HG02798 (cell line): ENCODE measurements at regions not wholly inside any gene's neighbourhood (a gene's known extent, or its start where the extent isn't known, plus 50 kb on each side); places are given as distances from the start of the nearest gene placed in this dataset.
"Not testable (repeated sequence)": the region's sequence is repeated elsewhere in the genome, so short reads cannot be mapped to it uniquely, and the experiment has no call there.

Experiments
- ATAC-seq: cut with Tn5 transposase; IDR thresholded peaks from one replicate; pipeline ENCODE4 v1.9.1; 2021; ENCODE audit warnings: mild to moderate bottlenecking; ENCODE audit not compliant: unreplicated experiment, poor library complexity

- not testable (repeated sequence) for ATAC-seq
These were observed 293.5 kb upstream of the NOTCH2NLA start for GRCh38 chr1:146522345-146522744.

DNA sequence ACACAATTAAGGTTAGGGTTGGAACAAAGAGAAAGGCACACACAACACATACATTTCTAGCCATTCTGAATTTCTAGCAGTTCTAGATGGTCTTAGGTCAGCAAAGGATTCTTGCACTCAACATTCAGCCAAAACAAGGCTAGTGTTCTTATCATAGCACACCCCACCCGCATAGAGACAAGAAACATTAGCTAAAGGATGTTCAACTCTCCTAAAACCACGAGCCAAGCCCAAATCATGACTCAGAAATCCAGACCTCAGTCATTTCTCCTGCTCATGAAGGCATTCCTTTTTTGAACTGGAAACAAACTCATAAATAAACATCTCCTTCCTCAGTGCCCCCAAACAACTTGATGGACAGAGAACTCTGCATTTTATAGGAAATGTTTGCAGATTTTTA lies 293.0 kb upstream of the NOTCH2NLA start:
- ATAC-seq = not testable (repeated sequence)

- not testable (repeated sequence) for ATAC-seq
These were observed 284.9 kb upstream of the NOTCH2NLA start for GRCh38 chr1:146513754-146514153.

GRCh38 chr1:146511047-146511777 lies 282.4 kb upstream of the NOTCH2NLA start:
- not testable (repeated sequence) for ATAC-seq

GRCh38 chr1:146510248-146510983 lies 281.6 kb upstream of the NOTCH2NLA start:
- not testable (repeated sequence) for ATAC-seq

- not testable (repeated sequence) for ATAC-seq
These were observed 275.3 kb upstream of the NOTCH2NLA start for GRCh38 chr1:146504121-146504520.

DNA sequence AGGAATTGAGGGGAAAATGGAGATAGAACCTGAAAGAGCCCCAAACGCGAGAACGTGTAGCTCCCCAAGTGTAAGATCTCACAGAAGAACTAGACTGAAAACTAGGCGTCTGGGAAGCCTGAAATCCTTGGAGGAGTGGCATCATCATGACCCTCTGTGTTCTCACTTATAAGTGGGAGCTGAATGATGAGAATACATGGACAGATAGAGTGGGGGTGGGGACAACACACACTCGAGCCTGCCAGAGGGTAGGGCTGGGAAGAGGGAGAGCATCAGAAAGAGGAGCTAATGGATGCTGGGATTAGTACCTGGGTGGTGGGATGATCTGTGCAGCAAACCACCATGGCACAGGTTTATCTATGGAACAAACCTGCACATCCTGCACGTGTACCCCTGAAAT lies 258.7 kb upstream of the NOTCH2NLA start:
- ATAC-seq = not testable (repeated sequence)

- ATAC-seq = not testable (repeated sequence)
These were observed 258.3 kb upstream of the NOTCH2NLA start for GRCh38 chr1:146487155-146487554.

DNA sequence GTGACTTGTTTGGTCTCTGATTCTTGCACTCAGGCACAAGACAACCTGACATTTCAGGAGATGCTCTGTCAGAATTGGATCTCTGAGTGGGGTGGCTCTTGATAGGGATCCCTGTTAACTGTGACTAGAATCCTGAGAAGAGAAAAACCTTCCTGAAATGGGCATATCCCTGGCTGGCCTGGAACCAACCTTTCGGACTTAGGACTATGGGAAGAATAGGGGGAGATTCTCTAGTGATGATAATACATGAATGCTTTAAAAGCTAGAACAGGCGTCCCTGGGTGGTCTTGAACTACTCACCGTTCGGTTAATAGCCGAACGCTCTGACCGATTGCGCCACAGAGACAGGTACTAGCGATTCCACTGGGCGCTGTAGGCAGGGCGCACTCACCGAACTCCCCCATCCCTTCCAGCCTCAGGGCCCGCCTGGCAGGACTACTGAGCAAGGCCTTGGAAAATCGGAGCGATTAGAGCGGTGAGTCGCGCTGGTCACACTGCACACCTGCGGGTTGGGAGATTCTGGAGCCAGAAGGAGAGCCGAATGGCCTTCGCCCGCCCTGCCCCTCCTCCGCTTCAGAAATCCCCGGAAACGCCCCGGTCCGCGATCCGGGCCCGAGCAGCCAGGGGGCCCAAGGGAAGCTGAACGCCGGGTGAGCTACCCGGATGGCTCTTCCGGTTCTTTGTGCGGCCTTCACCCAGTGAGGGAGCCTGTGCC lies 257.6 kb upstream of the NOTCH2NLA start:
- ATAC-seq = not testable (repeated sequence)

- ATAC-seq = not testable (repeated sequence)
These were observed 255.4 kb upstream of the NOTCH2NLA start for GRCh38 chr1:146484195-146484594.

DNA sequence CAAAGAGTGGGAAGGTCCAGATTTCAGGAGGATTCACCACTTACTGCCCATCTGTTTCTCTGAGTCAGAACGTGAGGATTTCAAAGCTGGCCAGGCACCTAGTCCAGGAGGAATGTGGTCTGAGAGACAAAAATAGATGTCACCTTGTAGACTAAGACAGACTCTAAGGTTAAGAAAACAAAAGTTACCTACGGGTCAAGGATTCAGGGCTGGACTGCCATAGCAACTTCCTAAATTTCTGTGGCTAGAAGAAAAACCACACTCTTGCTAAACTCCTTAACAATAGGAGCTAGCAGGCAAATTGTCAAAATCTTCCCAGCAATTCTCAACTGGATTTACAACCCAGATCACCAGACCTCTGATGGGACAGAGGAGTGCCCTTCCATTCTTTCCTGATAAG lies 250.4 kb upstream of the NOTCH2NLA start:
- ATAC-seq = not testable (repeated sequence)

GRCh38 chr1:146478125-146478720 lies 249.4 kb upstream of the NOTCH2NLA start:
- ATAC-seq = not testable (repeated sequence)

- not testable (repeated sequence) for ATAC-seq
These were observed 246.3 kb upstream of the NOTCH2NLA start for GRCh38 chr1:146475086-146475485.

DNA sequence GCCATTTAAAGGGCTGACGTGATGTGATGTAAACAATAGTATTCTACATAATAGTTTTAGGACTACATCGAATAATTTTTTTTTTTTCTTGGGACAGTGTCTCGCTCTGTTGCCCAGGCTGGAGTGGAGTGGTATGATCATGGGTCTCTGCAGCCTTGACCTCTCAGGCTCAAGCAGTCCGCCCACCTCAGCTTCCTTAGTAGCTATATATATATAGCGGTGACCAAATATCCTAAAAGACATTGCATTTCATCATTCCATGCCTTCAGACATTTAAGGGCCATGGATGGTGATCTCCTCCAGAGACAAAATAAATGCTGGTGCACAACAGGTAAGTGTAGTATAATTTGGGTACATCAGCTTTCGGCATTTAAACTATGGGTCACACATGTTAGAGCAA lies 245.4 kb upstream of the NOTCH2NLA start:
- not testable (repeated sequence) for ATAC-seq

- peak; percentile 94 for ATAC-seq
These were observed 243.5 kb upstream of the NOTCH2NLA start for GRCh38 chr1:146472192-146472861.

DNA sequence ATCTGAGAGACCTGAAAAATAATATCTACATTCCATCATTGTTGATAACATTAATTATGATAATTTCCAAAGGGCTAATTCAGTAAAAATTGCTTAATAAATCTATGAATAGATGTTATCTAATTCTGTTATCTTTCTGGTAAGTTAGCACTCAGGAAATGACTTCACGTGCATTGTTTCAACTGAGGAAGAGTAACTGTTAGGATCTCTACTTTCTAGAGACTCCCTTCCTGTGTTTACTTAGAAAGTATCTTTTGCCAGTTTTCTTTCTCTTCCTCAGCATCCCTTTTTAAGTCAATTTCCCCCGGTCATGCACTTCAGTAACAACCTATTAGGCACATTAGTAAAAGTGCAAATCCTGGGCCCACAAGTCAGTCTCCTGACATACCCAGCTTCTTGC lies 231.1 kb upstream of the NOTCH2NLA start:
- ATAC-seq = not testable (repeated sequence)

- ATAC-seq = not testable (repeated sequence)
These were observed 230.5 kb upstream of the NOTCH2NLA start for GRCh38 chr1:146459308-146459707.

DNA sequence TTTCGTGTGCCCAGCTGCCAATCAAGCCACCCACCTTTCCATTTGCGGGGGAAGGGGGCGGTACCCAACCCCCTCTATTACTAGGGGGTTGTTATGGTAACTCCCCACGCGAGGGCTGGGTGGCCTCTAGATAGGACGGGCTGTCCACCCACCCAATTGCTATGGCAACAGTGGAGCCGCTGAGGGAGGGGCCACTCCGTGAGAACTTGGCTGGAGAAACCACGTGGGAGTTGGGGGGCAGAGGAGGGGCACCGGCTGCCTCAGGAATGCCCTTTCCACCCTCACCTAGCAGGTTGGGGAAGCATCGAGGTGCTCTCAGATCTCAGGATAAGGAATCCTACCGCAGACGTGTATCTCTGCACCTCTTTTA lies 220.0 kb upstream of the NOTCH2NLA start:
- ATAC-seq = not testable (repeated sequence)

GRCh38 chr1:146448212-146448876 lies 219.5 kb upstream of the NOTCH2NLA start:
- not testable (repeated sequence) for ATAC-seq
